Osteocyte (in vitro differentiated cells): ENCODE measurements at regions not wholly inside any gene's neighbourhood (a gene's known extent, or its start where the extent isn't known, plus 50 kb on each side); places are given as distances from the start of the nearest gene placed in this dataset.

ENCODE experiments used
- DNase-seq: peaks from one replicate; pipeline ENCODE4 v3.0.0; 2021; ENCODE audit warnings: mixed read lengths; ENCODE audit not compliant: unreplicated experiment; ENCODE audit errors: extremely low spot score
- H3K27ac Mint-ChIP-seq: one replicate; pipeline ENCODE4 v1.8.0; 2021; ENCODE audit warnings: mild to moderate bottlenecking, mixed read lengths; ENCODE audit not compliant: unreplicated experiment
- H3K27me3 Mint-ChIP-seq: one replicate; pipeline ENCODE4 v1.8.0; 2021; ENCODE audit warnings: mixed read lengths; ENCODE audit not compliant: unreplicated experiment
- H3K36me3 Mint-ChIP-seq: one replicate; pipeline ENCODE4 v1.8.0; 2021; ENCODE audit warnings: mixed read lengths; ENCODE audit not compliant: unreplicated experiment
- H3K4me1 Mint-ChIP-seq: one replicate; pipeline ENCODE4 v1.8.0; 2021; ENCODE audit warnings: mixed read lengths; ENCODE audit not compliant: unreplicated experiment
- H3K4me3 Mint-ChIP-seq: one replicate; pipeline ENCODE4 v1.8.0; 2021; ENCODE audit warnings: mild to moderate bottlenecking, moderate library complexity, mixed read lengths; ENCODE audit not compliant: unreplicated experiment
- H3K9me3 Mint-ChIP-seq: one replicate; pipeline ENCODE4 v1.8.0; 2021; ENCODE audit warnings: mixed read lengths; ENCODE audit not compliant: unreplicated experiment
- CTCF ChIP-seq: fragments of 200-600 bp; sonication (generic); IDR thresholded peaks from 2 replicates; pipeline ENCODE4 v1.5.0; 2021; ENCODE audit warnings: antibody characterized with exemption, mild to moderate bottlenecking, moderate library complexity

- H3K36me3 Mint-ChIP-seq = no peaks in the 10 kb centered on the region
- no peaks in the 10 kb centered on the region for H3K9me3 Mint-ChIP-seq
- H3K27me3 Mint-ChIP-seq = peaks cover 58% of the 10 kb centered on the region
- H3K27ac Mint-ChIP-seq = no peak overlapping the region
- H3K4me1 Mint-ChIP-seq = peaks cover 9% of the 10 kb centered on the region
- H3K4me3 Mint-ChIP-seq = no peak overlapping the region
- DNase-seq = no peak
- peak; percentile 39 for TF ChIP-seq CTCF
Observed at GRCh38 chr10:101287997-101288635, 58.9 kb upstream of the LBX1 start.

GRCh38 chr10:101289541-101289940 is 60.3 kb upstream of the LBX1 start:
- H3K9me3 Mint-ChIP-seq = no peaks in the 10 kb centered on the region
- no peak overlapping the region for H3K27ac Mint-ChIP-seq
- peaks cover 59% of the 10 kb centered on the region for H3K27me3 Mint-ChIP-seq
- no peak for DNase-seq
- no peak for TF ChIP-seq CTCF
- H3K36me3 Mint-ChIP-seq = no peaks in the 10 kb centered on the region
- H3K4me3 Mint-ChIP-seq = no peak overlapping the region
- peaks cover 5% of the 10 kb centered on the region for H3K4me1 Mint-ChIP-seq

- Mint-ChIP-seq H3K36me3 (no peaks in the 10 kb centered on the region), H3K27me3 (peaks cover 59% of the 10 kb centered on the region), H3K4me1 (peaks cover 4% of the 10 kb centered on the region), H3K27ac (no peak overlapping the region), H3K4me3 (no peak overlapping the region), H3K9me3 (no peaks in the 10 kb centered on the region)
- no peak for TF ChIP-seq CTCF
- DNase-seq = no peak
Observed at GRCh38 chr10:101290431-101290830, 61.2 kb upstream of the LBX1 start.

- no peak for DNase-seq
- Mint-ChIP-seq H3K27ac (no peak overlapping the region), H3K27me3 (peaks cover 61% of the 10 kb centered on the region), H3K9me3 (no peaks in the 10 kb centered on the region), H3K4me3 (no peak overlapping the region), H3K36me3 (no peaks in the 10 kb centered on the region), H3K4me1 (peaks cover 2% of the 10 kb centered on the region)
- no peak for TF ChIP-seq CTCF
Observed at GRCh38 chr10:101290881-101291280, 61.6 kb upstream of the LBX1 start.

- DNase-seq = no peak
- Mint-ChIP-seq H3K9me3 (no peaks in the 10 kb centered on the region), H3K4me1 (peaks cover 2% of the 10 kb centered on the region), H3K36me3 (no peaks in the 10 kb centered on the region), H3K27ac (no peak overlapping the region), H3K27me3 (peaks cover 58% of the 10 kb centered on the region), H3K4me3 (peak overlapping the region; percentile 82)
- peak; percentile 79 for TF ChIP-seq CTCF
Observed at GRCh38 chr10:101291331-101292193, 62.3 kb upstream of the LBX1 start.
